HG02610 (cell line): ENCODE measurements at regions not wholly inside any gene's neighbourhood (a gene's known extent, or its start where the extent isn't known, plus 50 kb on each side); places are given as distances from the start of the nearest gene placed in this dataset.

Experiments
- ATAC-seq: cut with Tn5 transposase; IDR thresholded peaks from one replicate; pipeline ENCODE4 v1.9.1; 2021; ENCODE audit warnings: mild to moderate bottlenecking, moderate library complexity; ENCODE audit not compliant: unreplicated experiment

DNA sequence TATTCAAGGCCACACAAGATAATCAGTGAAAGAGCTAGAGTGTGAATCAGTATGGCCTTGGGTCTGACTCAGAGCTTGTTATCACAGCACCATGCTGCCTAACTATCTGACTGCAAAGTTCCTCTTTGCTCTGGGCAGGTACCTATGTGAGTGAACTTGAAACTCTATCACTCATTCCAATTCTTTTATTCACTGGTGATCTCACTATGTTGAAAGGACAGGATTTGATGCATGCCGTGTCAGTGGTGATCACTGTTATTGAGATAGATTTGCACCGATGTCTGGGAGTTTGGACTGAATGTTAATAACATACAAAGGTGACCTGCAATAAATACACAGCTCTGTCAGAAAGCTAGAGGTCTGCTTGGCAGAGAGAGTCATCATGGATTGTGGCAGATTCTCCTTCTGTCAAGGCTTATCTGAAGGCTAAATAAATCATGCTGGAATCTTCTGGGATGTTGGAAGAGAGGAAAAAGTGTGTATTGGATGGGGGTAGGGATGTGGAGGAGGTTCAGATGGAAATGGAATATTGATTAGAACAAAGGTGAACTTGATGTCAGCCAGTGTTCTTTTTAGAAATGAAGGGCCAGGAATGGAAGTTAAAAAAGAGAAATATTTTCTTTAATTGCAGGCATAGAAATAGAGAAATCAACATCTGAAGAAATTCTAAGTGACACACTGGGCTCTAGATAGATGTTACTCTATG lies 91.8 kb upstream of the TNC start:
- peak; percentile 63 for ATAC-seq

DNA sequence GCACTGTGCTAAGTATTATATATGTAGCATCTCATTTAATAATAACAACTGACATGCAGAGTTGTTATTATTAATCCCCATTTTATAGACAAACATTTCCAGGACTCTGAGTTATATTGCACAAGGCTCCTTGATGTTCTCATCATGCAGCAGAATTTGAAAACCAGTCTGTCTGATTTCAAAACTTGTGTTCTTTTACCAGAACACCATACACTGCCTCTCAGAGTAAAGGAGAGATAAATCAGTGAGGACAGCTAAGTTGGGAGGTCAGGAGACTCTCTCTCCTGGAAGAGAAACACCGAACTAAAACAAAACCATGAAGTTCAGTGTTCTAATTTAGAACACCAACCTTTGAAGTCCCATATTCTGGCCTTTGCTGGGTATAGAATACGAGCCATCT lies 92.7 kb upstream of the TNC start:
- ATAC-seq, result no peak

GRCh38 chr9:115211413-115212124 lies 93.6 kb upstream of the TNC start:
- peak; percentile 59 for ATAC-seq

DNA sequence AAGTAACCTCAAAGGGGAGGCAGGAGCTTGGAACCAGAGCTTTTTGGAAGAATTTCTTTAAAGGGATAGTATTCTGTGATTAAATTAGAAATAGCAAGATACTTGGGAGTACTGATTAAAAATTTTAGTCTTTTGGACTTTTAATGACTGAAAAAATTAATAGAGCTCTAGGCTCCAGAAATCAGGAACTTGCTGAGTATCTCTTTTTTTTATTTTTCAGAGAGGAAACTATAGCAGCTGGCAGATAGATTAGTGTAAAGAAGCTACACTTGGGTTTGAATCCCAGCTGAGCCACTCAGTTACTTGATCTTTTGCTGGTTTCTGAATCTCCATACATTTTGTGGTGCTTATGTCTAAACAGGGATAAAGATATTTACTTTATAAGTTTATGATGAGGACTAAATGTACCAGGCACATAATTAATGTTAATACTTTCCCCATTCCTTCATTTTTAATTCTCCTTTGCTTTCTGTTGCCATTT lies 94.2 kb upstream of the TNC start:
- ATAC-seq, result no peak

GRCh38 chr9:115212832-115213231 lies 94.9 kb upstream of the TNC start:
- ATAC-seq, result no peak

DNA sequence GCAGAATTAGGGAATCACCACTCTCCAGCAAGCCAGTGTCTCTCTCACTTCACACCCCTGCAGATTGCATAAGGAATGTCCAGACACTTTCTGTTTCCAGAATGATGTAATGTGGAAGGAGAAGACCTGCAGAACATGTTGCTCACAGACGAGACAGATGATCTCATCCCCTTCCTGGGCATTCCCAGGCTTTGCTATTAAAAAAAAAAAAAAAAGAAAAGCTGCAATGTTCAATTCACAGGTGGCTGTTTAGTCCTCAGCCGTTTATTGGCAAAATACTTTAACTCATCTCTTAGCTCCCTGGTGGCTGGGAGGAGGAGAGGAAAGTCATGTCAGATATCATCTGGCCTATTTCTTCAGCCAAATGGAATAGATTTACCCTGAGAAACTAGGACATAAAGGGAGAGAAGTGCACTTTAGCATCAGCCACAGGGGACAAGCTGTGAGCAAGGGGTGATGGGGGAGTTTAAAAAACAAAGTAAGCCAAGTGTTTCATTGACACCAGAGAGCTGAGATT lies 95.9 kb upstream of the TNC start:
- no peak for ATAC-seq

- no peak for ATAC-seq
These were observed 98.9 kb upstream of the TNC start for GRCh38 chr9:115216873-115217272.

- ATAC-seq, result no peak
These were observed 102.5 kb upstream of the TNC start for GRCh38 chr9:115220319-115221005.

DNA sequence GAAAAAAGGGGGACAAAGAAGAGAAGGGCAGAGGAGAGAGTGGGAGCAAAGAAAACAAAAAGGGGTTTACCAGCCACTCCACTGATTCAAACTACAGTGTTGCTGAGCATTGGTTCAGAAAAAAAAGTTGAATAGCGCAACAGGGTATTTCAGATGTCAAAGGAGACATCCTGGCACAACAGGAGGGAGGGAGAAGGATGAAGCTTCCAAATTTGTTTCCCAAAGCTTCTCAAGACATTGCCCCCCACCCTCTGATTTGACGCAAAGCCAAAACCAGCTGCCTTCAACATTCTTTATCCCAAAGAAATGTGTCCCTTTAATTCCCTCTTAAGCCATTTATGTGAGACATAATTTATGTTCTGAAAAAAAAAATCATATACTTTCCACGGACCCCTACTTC lies 105.5 kb upstream of the TNC start:
- no peak for ATAC-seq

DNA sequence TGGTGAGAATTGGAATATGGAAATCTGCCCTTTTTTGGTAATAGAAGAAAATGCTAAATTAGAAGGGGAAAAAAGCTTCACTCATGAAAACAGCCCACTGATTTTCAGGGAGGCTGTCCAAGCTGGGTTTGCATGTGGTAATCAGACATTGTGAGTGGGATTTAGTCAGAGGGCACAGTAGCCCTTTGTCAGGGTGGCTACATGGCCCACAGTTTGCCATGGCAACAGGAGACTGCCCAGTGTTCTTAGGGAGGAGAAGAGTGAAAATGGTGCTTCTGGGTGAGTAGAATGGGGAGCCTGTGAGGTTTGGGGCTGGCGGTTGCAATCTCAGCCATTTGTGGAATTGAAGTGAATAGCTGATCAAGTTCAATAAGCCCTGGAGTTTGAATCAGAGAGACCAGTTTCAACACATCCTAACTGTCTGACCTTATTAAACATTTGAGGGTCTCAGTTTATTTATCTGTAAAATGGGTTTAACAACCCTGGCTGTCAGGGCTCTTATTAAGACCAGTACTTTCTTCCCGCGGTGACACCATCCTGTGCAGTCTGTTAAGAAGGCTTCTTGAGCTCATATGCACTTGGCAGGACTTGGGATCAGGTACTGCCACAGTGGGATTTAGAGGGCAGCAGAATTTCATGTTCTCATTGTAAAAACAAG lies 107.6 kb upstream of the TNC start:
- ATAC-seq, result no peak

DNA sequence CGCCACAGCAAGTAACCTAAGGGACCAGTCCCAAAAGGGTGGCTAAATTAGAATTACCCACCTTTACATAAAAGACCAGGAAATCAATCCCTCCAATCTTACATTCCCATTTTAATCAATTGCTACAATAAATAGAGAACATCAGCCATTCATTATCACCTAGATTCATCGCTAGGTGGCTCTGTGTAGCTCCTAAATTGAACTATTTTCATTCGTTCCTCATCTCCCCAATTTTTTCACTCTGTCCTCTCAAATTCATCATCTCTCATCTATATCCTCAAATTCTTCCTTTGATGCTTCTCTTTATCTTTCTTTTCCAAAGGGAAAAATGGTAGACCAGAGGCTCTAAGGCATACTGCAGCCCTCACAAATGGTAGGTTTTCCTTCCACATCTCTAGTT lies 108.2 kb upstream of the TNC start:
- ATAC-seq, result no peak

GRCh38 chr9:115229496-115229895 lies 111.5 kb upstream of the TNC start:
- ATAC-seq, result no peak

DNA sequence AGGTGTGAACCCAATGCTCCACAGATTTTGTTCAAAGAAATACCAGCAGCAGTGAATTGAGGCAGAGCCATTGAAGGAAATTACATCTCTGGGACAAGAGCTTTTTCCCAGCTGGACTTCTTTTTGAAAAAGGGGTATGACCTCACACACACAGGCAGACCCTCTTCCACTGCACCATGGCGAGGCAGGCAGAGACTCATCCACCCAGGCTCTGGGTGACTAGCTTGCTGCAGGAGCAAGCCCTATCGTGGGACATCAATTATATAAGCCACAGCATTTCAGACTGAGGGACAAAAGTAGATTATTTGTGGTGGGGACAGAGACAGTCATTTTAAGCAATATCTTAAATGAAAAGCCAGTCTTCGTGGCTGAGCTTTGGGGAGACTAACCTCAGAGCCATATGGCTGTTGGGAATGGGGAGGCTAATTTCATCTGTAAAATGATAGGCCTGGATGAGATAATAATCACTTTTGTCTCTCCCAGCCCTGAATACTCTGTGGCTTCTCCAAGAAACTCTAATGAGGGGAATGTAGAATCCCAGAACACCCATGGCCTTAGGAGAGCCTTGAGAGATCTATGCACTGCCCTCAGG lies 113.1 kb upstream of the TNC start:
- ATAC-seq, result no peak

- no peak for ATAC-seq
These were observed 114.3 kb upstream of the TNC start for GRCh38 chr9:115232181-115232774.

DNA sequence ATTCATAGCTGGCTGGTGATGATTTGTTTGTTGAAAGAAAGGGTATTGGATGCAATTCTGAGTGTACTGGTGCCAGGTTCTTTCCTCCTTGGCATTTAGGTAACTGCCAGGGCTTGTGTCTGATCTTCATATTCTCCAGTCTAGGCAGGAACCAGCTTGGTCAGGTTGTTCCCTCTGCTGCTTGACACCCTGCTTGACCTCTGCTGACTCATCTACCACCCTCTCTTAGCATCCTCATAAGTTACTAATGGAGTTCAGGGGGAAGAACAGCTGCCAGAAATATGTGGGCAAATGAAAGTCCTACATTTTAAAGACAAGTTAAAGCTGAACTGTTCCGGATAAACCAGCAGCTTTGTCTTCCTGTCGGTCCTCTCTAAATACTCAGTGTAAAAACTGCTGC lies 116.1 kb upstream of the TNC start:
- peak; percentile 76 for ATAC-seq

GRCh38 chr9:115235221-115235620 lies 117.3 kb upstream of the TNC start:
- no peak for ATAC-seq

- ATAC-seq, result no peak
These were observed 119.5 kb upstream of the TNC start for GRCh38 chr9:115237385-115237998.

GRCh38 chr9:115240676-115241075 lies 122.7 kb upstream of the TNC start:
- no peak for ATAC-seq

- ATAC-seq, result no peak
These were observed 123.7 kb upstream of the TNC start for GRCh38 chr9:115241641-115242040.

- ATAC-seq, result no peak
These were observed 131.5 kb upstream of the TNC start for GRCh38 chr9:115249488-115249887.
